GM12865 (cell line): ENCODE measurements at regions not wholly inside any gene's neighbourhood (a gene's known extent, or its start where the extent isn't known, plus 50 kb on each side); places are given as distances from the start of the nearest gene placed in this dataset.

Experiments
- DNase-seq: peaks from one replicate; pipeline ENCODE4 v3.0.0; 2010; ENCODE audit warnings: low read depth
- H3K4me3 ChIP-seq: 2 replicates; pipeline ENCODE4 v1.5.1; 2011; ENCODE audit warnings: mild to moderate bottlenecking, low read depth, low read length, control low read depth
- TF ChIP-seq, protein P1 (sequence below): IDR thresholded peaks from 2 replicates; pipeline ENCODE4 v1.5.1; 2011; ENCODE audit warnings: low read length, control low read depth, low read depth, inconsistent platforms; ENCODE audit not compliant: insufficient read depth; ENCODE audit errors: missing control alignments

- no peak for DNase-seq
- H3K4me3 ChIP-seq: no peak overlapping the region
- TF ChIP-seq, protein P1, sequence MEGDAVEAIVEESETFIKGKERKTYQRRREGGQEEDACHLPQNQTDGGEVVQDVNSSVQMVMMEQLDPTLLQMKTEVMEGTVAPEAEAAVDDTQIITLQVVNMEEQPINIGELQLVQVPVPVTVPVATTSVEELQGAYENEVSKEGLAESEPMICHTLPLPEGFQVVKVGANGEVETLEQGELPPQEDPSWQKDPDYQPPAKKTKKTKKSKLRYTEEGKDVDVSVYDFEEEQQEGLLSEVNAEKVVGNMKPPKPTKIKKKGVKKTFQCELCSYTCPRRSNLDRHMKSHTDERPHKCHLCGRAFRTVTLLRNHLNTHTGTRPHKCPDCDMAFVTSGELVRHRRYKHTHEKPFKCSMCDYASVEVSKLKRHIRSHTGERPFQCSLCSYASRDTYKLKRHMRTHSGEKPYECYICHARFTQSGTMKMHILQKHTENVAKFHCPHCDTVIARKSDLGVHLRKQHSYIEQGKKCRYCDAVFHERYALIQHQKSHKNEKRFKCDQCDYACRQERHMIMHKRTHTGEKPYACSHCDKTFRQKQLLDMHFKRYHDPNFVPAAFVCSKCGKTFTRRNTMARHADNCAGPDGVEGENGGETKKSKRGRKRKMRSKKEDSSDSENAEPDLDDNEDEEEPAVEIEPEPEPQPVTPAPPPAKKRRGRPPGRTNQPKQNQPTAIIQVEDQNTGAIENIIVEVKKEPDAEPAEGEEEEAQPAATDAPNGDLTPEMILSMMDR: no peak
Observed at GRCh38 chr11:123366924-123367323, 63.1 kb upstream of the GRAMD1B start.

GRCh38 chr11:123365955-123366354, 64.1 kb upstream of the GRAMD1B start:
- no peak for DNase-seq
- TF ChIP-seq, protein P1: no peak
- H3K4me3 ChIP-seq: no peak overlapping the region

GRCh38 chr11:123364080-123364479, 66.0 kb upstream of the GRAMD1B start:
- TF ChIP-seq, protein P1: no peak
- DNase-seq: no peak
- H3K4me3 ChIP-seq: no peak overlapping the region

- TF ChIP-seq, protein P1: no peak
- no peak overlapping the region for H3K4me3 ChIP-seq
Observed at GRCh38 chr11:123363556-123363955, 66.5 kb upstream of the GRAMD1B start.

DNA sequence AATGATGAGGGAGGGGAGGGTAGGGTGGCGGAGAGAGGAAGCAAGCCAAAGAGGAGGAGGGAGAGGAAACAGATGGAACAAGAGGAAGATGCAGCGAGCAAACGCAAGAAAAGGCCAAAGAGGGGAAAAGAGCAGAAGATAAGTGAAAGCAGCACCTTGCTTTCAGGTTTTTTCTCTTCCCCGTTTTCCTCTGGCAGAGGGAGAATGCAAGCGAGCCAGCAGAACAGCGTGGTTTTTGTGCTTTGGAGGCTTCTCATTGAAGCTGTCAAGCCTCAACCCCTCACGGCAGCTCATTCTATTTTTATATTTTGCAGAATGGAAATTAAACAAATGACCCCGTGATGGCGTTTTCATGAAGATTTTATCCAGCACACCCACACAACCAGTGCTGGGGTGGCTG, 67.1 kb upstream of the GRAMD1B start:
- no peak overlapping the region for H3K4me3 ChIP-seq
- TF ChIP-seq, protein P1: no peak
- no peak for DNase-seq

More at GRCh38 chr11:123363556-123363955, 66.5 kb upstream of the GRAMD1B start:
- no peak for DNase-seq

DNA sequence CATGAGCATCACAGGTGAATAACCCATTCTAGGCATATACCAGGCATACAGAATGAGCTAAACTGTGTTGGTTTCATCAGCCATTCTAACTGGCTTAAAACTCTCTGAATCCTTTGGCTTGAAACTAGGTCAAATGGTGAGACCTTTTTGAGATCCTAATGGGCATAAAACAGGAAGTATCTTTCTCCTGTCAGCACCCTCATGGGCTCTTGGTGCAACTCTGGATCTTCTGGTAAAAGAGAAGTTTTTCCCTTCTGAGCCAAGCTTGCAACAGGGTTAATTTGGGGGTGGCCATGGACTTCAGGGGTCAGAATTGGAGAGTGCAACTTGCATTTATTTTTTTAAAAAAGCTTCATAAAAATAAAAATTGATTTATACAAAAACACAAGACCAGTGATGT, 67.9 kb upstream of the GRAMD1B start:
- DNase-seq: no peak
- TF ChIP-seq, protein P1: no peak
- H3K4me3 ChIP-seq: no peak overlapping the region

GRCh38 chr11:123361110-123361509, 69.0 kb upstream of the GRAMD1B start:
- H3K4me3 ChIP-seq: no peak overlapping the region
- no peak for DNase-seq
- TF ChIP-seq, protein P1: no peak
